Activated T-cell treated with anti-CD3 and anti-CD28 coated beads, Interleukin-2, amount 50 U/mL, for 72 hours (primary cell): ENCODE measurements at regions not wholly inside any gene's neighbourhood (a gene's known extent, or its start where the extent isn't known, plus 50 kb on each side); places are given as distances from the start of the nearest gene placed in this dataset.

Source experiments
- ATAC-seq, 2 donors: fragments of 150-1000 bp; cut with Tn5 transposase; replicated peaks in 1 of 2; 2 replicates each; pipeline ENCODE4 v1.10.0; 2021; ENCODE audit warnings: moderate library complexity in 2 of 2, mild to moderate bottlenecking in 1 of 2
- DNase-seq, 2 donors: peaks; one replicate each; pipeline ENCODE4 v3.0.0; 2021 to 2022; ENCODE audit warnings: mixed read lengths in 1 of 2
- H3K27ac Mint-ChIP-seq: one replicate; pipeline ENCODE4 v1.8.0; 2022; ENCODE audit warnings: mild to moderate bottlenecking, moderate library complexity, mixed read lengths
- H3K27me3 Mint-ChIP-seq: one replicate; pipeline ENCODE4 v1.8.0; 2022; ENCODE audit warnings: low read depth, mixed read lengths
- H3K36me3 Mint-ChIP-seq, 2 donors: one replicate each; pipeline ENCODE4 v1.8.0; 2022; ENCODE audit warnings: mixed read lengths in 2 of 2, mild to moderate bottlenecking in 1 of 2; ENCODE audit not compliant: insufficient read depth in 2 of 2
- H3K4me1 Mint-ChIP-seq: one replicate; pipeline ENCODE4 v1.8.0; 2022; ENCODE audit warnings: low read depth, mixed read lengths
- H3K4me3 Mint-ChIP-seq, 2 donors: one replicate each; pipeline ENCODE4 v1.8.0; 2022; ENCODE audit warnings: mild to moderate bottlenecking in 2 of 2, mixed read lengths in 2 of 2, moderate library complexity in 2 of 2
- H3K9me3 Mint-ChIP-seq, 2 donors: one replicate each; pipeline ENCODE4 v1.8.0; 2022; ENCODE audit warnings: mixed read lengths in 2 of 2

- Mint-ChIP-seq H3K4me3 (no peak overlapping the region), H3K27me3 (no peaks in the 10 kb centered on the region), H3K27ac (no peak overlapping the region), H3K9me3 (peaks cover 2% of the 10 kb centered on the region in 2 donors), H3K4me1 (no peaks in the 10 kb centered on the region), H3K36me3 (peaks cover 0 to 1% of the 10 kb centered on the region in 2 donors)
- ATAC-seq (no peak), DNase-seq (no peak)
Observed at GRCh38 chr2:67055387-67056304, 341.5 kb upstream of the ETAA1 start.

- DNase-seq = no peak
Observed at GRCh38 chr2:67057123-67057522, 340.0 kb upstream of the ETAA1 start.

GRCh38 chr2:67057901-67058703 lies 339.0 kb upstream of the ETAA1 start:
- no peaks in the 10 kb centered on the region for H3K27me3 Mint-ChIP-seq
- no peak overlapping the region for H3K4me3 Mint-ChIP-seq
- DNase-seq = no peak
- peaks cover 3% of the 10 kb centered on the region in 2 donors for H3K9me3 Mint-ChIP-seq
- H3K36me3 Mint-ChIP-seq = no peaks in the 10 kb centered on the region
- no peaks in the 10 kb centered on the region for H3K4me1 Mint-ChIP-seq
- H3K27ac Mint-ChIP-seq = no peak overlapping the region
- no peak for ATAC-seq

More at GRCh38 chr2:67057123-67057522, 340.0 kb upstream of the ETAA1 start:
- no peak overlapping the region for H3K27ac Mint-ChIP-seq
- H3K4me3 Mint-ChIP-seq = no peak overlapping the region
- H3K27me3 Mint-ChIP-seq = no peaks in the 10 kb centered on the region
- H3K9me3 Mint-ChIP-seq = peaks cover 0 to 3% of the 10 kb centered on the region in 2 donors
- H3K36me3 Mint-ChIP-seq = no peaks in the 10 kb centered on the region
- ATAC-seq = no peak
- H3K4me1 Mint-ChIP-seq = no peaks in the 10 kb centered on the region

- no peak overlapping the region for H3K4me3 Mint-ChIP-seq
- no peaks in the 10 kb centered on the region for H3K27me3 Mint-ChIP-seq
- peaks cover 0 to 1% of the 10 kb centered on the region in 2 donors for H3K36me3 Mint-ChIP-seq
- peaks cover 5 to 11% of the 10 kb centered on the region in 2 donors for H3K9me3 Mint-ChIP-seq
- DNase-seq (no peak), ATAC-seq (no peak)
- no peak overlapping the region for H3K27ac Mint-ChIP-seq
- H3K4me1 Mint-ChIP-seq = no peaks in the 10 kb centered on the region
Observed at GRCh38 chr2:67065046-67065445, 332.1 kb upstream of the ETAA1 start.

- Mint-ChIP-seq H3K27ac (no peak overlapping the region), H3K9me3 (peaks cover 3 to 12% of the 10 kb centered on the region in 2 donors), H3K36me3 (peaks cover 0 to 2% of the 10 kb centered on the region in 2 donors), H3K4me1 (no peaks in the 10 kb centered on the region), H3K4me3 (no peak overlapping the region), H3K27me3 (no peaks in the 10 kb centered on the region)
- no peak for ATAC-seq
- DNase-seq = no peak
Observed at GRCh38 chr2:67066782-67067181, 330.4 kb upstream of the ETAA1 start.

GRCh38 chr2:67067656-67068055 lies 329.5 kb upstream of the ETAA1 start:
- Mint-ChIP-seq H3K36me3 (peaks cover 0 to 2% of the 10 kb centered on the region in 2 donors), H3K27me3 (no peaks in the 10 kb centered on the region), H3K4me3 (no peak overlapping the region), H3K27ac (no peak overlapping the region), H3K9me3 (peaks cover 3 to 9% of the 10 kb centered on the region in 2 donors), H3K4me1 (no peaks in the 10 kb centered on the region)
- no peak for DNase-seq
- no peak for ATAC-seq

- peaks cover 0 to 2% of the 10 kb centered on the region in 2 donors for H3K36me3 Mint-ChIP-seq
- H3K4me1 Mint-ChIP-seq = no peaks in the 10 kb centered on the region
- H3K9me3 Mint-ChIP-seq = peaks cover 11% of the 10 kb centered on the region in 2 donors
- H3K4me3 Mint-ChIP-seq = no peak overlapping the region
- no peak overlapping the region for H3K27ac Mint-ChIP-seq
- H3K27me3 Mint-ChIP-seq = no peaks in the 10 kb centered on the region
- ATAC-seq = no peak
- no peak for DNase-seq
Observed at GRCh38 chr2:67070826-67071225, 326.3 kb upstream of the ETAA1 start.

- Mint-ChIP-seq H3K27ac (no peak overlapping the region), H3K27me3 (no peaks in the 10 kb centered on the region), H3K9me3 (peaks cover 6 to 11% of the 10 kb centered on the region in 2 donors), H3K4me1 (no peaks in the 10 kb centered on the region), H3K4me3 (no peak overlapping the region), H3K36me3 (peaks cover 0 to under 1% of the 10 kb centered on the region in 2 donors)
- ATAC-seq = no peak
- no peak for DNase-seq
Observed at GRCh38 chr2:67075056-67075455, 322.1 kb upstream of the ETAA1 start.

- no peaks in the 10 kb centered on the region for H3K27me3 Mint-ChIP-seq
- H3K4me1 Mint-ChIP-seq = no peaks in the 10 kb centered on the region
- no peak overlapping the region for H3K27ac Mint-ChIP-seq
- ATAC-seq = no peak
- H3K36me3 Mint-ChIP-seq = no peaks in the 10 kb centered on the region
- no peak overlapping the region for H3K4me3 Mint-ChIP-seq
- no peak for DNase-seq
- peaks cover 5 to 10% of the 10 kb centered on the region in 2 donors for H3K9me3 Mint-ChIP-seq
Observed at GRCh38 chr2:67075530-67076238, 321.4 kb upstream of the ETAA1 start.

- no peak overlapping the region for H3K27ac Mint-ChIP-seq
- no peak overlapping the region for H3K4me3 Mint-ChIP-seq
- H3K27me3 Mint-ChIP-seq = no peaks in the 10 kb centered on the region
- ATAC-seq (no peak), DNase-seq (no peak)
- no peaks in the 10 kb centered on the region for H3K36me3 Mint-ChIP-seq
- peaks cover 7 to 12% of the 10 kb centered on the region in 2 donors for H3K9me3 Mint-ChIP-seq
- no peaks in the 10 kb centered on the region for H3K4me1 Mint-ChIP-seq
Observed at GRCh38 chr2:67076239-67076624, 320.9 kb upstream of the ETAA1 start.

- Mint-ChIP-seq H3K27me3 (no peaks in the 10 kb centered on the region), H3K4me1 (no peaks in the 10 kb centered on the region), H3K9me3 (peaks cover 4 to 6% of the 10 kb centered on the region in 2 donors), H3K4me3 (no peak overlapping the region), H3K36me3 (no peaks in the 10 kb centered on the region), H3K27ac (no peak overlapping the region)
- ATAC-seq (no peak), DNase-seq (no peak)
Observed at GRCh38 chr2:67079729-67080128, 317.4 kb upstream of the ETAA1 start.

GRCh38 chr2:67082813-67083212 lies 314.3 kb upstream of the ETAA1 start:
- Mint-ChIP-seq H3K27me3 (no peaks in the 10 kb centered on the region), H3K27ac (no peak overlapping the region)

GRCh38 chr2:67083951-67084350 lies 313.2 kb upstream of the ETAA1 start:
- Mint-ChIP-seq H3K9me3 (peaks cover 9% of the 10 kb centered on the region in 2 donors), H3K4me1 (no peaks in the 10 kb centered on the region), H3K27ac (no peak overlapping the region), H3K36me3 (no peaks in the 10 kb centered on the region), H3K4me3 (no peak overlapping the region), H3K27me3 (no peaks in the 10 kb centered on the region)
- ATAC-seq (no peak), DNase-seq (no peak)

More at GRCh38 chr2:67082813-67083212, 314.3 kb upstream of the ETAA1 start:
- Mint-ChIP-seq H3K4me1 (no peaks in the 10 kb centered on the region), H3K4me3 (no peak overlapping the region), H3K36me3 (no peaks in the 10 kb centered on the region), H3K9me3 (peaks cover 5 to 9% of the 10 kb centered on the region in 2 donors)
- no peak for ATAC-seq
- DNase-seq = no peak
